ENCODE measurements at regions not wholly inside any gene's neighbourhood (a gene's known extent, or its start where the extent isn't known, plus 50 kb on each side); places are given as distances from the start of the nearest gene placed in this dataset.

DNA sequence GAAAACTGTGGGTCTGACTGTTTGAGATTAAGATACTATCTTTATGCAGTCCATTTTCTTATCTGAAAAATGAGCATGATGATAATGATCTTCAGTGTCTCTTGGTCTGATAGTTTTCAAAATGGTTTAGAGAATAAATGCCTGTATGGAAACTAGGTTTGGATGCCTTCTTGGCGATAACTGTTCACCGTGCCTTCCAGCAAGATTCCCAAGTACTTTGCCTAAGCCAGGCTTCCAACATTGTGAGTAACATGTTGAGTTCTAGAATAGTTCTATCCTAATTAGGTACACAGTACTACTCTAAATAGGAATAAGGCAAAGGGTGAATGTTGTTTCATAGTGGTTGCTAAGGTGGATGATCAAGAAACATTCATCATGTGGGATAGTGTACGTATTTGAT, 940.2 kb downstream of the MCTP2 start:
- TF ChIP-seq, protein P1, sequence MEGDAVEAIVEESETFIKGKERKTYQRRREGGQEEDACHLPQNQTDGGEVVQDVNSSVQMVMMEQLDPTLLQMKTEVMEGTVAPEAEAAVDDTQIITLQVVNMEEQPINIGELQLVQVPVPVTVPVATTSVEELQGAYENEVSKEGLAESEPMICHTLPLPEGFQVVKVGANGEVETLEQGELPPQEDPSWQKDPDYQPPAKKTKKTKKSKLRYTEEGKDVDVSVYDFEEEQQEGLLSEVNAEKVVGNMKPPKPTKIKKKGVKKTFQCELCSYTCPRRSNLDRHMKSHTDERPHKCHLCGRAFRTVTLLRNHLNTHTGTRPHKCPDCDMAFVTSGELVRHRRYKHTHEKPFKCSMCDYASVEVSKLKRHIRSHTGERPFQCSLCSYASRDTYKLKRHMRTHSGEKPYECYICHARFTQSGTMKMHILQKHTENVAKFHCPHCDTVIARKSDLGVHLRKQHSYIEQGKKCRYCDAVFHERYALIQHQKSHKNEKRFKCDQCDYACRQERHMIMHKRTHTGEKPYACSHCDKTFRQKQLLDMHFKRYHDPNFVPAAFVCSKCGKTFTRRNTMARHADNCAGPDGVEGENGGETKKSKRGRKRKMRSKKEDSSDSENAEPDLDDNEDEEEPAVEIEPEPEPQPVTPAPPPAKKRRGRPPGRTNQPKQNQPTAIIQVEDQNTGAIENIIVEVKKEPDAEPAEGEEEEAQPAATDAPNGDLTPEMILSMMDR (IDR thresholded peaks at IDR 0.05; ENCODE audit: low read depth, low read length) = no peak
- no peak overlapping the region for H3K4me3 ChIP-seq
- H3K27ac ChIP-seq = no peak overlapping the region
- no peaks in the 10 kb centered on the region for H3K27me3 ChIP-seq
- no peaks in the 10 kb centered on the region for H3K9me3 ChIP-seq (ENCODE audit: low read depth)
- no peaks in the 10 kb centered on the region for H3K36me3 ChIP-seq
- DNase-seq (ENCODE audit: low read depth in 1 of 2, low spot score in 1 of 2) = no peak
- peaks cover 14% of the 10 kb centered on the region for H3K4me1 ChIP-seq (ENCODE audit: low read depth)

DNA sequence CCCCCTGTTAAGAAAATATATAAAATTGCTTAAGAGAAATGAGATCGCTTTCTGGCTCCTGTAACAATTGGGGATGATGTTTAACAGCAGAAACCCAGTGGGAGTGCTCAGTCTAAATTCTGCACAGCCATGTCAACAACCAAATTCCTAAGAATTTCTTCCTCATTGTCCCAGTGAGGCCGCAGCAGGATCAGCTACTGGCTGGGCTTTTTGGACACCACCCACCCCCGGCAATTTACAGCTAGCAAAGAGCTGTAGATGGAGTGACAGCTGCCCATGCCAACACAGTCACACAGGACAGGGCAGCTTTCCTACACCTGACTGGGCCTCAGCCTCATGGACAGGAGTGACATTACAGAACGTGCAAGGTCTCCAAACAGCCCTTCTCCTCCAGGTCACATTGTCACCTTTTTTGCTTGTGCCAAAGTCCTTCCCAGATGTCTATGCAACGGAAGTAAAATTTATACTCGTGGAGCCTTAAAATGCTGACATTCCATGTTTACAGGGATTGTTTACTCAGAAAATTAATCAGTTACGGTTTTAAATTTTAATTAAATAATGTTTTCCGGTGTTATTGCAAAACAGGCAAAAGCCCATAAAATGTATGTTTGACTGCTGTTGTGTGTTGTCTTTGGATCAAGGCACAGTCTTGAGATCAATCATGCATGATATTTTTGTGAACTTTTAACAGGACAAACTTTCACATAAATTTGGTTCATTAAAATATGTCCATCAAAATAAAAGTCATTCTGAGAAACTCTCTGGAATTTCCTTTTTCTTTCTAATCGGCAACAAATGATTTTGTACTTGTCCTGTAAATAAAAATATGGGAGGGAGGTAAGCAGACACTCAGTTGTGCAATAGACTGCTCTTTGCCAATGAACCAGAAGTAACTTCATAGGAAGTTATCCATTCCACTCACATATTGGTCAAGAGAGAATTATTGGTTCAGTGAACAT, 943.2 kb downstream of the MCTP2 start:
- no peaks in the 10 kb centered on the region for H3K9me3 ChIP-seq (ENCODE audit: low read depth)
- TF ChIP-seq, protein P1 (IDR thresholded peaks at IDR 0.05; ENCODE audit: low read depth, low read length) = no peak
- H3K27ac ChIP-seq = no peak overlapping the region
- no peaks in the 10 kb centered on the region for H3K36me3 ChIP-seq
- peak in 1 of 2 donors; percentile 65 for DNase-seq (ENCODE audit: low read depth in 1 of 2, low spot score in 1 of 2)
- H3K4me1 ChIP-seq (ENCODE audit: low read depth) = peaks cover 14% of the 10 kb centered on the region
- H3K27me3 ChIP-seq = no peaks in the 10 kb centered on the region
- H3K4me3 ChIP-seq = no peak overlapping the region

DNA sequence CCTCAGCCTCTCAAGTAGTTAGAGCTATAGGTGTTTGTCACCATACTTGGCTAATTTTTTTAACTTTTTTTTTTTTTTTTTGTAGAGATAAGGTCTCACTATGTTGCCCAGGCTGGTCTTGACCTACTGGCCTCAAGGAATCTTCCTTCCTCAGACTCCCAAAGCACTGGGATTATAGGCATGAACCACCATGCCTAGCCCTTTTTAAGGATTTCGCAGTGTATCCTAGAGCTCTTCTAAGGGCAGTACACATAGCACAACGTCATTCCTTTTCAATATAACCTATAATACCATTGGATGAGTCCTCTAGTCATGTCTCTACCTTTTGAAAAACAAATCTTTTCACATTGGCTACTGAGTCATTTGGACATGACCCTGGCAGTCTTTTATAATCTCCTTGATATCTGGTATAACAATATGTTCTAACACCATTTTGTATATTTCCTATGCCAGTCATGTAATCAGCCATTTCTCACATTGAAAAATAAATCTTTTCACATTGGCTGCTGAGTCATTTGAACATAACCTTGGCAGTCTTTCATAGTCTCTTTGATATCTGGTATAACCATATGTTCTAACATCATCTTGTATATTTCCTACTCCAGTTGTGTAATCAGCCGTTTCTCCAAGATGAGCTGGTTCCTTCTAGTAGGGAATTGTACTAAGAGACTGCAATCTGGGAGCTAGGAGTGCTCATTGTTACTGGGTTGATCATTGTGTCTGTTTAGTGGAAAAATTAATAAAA, 944.7 kb downstream of the MCTP2 start:
- TF ChIP-seq, protein P1 (IDR thresholded peaks at IDR 0.05; ENCODE audit: low read depth, low read length) = no peak
- Histone ChIP-seq H3K27ac (no peak overlapping the region), H3K4me3 (no peak overlapping the region), H3K9me3 (ENCODE audit: low read depth) (no peaks in the 10 kb centered on the region), H3K36me3 (no peaks in the 10 kb centered on the region), H3K4me1 (ENCODE audit: low read depth) (peaks cover 2% of the 10 kb centered on the region), H3K27me3 (no peaks in the 10 kb centered on the region)
- peak in 1 of 2 donors; percentile 89 for DNase-seq (ENCODE audit: low read depth in 1 of 2, low spot score in 1 of 2)

DNA sequence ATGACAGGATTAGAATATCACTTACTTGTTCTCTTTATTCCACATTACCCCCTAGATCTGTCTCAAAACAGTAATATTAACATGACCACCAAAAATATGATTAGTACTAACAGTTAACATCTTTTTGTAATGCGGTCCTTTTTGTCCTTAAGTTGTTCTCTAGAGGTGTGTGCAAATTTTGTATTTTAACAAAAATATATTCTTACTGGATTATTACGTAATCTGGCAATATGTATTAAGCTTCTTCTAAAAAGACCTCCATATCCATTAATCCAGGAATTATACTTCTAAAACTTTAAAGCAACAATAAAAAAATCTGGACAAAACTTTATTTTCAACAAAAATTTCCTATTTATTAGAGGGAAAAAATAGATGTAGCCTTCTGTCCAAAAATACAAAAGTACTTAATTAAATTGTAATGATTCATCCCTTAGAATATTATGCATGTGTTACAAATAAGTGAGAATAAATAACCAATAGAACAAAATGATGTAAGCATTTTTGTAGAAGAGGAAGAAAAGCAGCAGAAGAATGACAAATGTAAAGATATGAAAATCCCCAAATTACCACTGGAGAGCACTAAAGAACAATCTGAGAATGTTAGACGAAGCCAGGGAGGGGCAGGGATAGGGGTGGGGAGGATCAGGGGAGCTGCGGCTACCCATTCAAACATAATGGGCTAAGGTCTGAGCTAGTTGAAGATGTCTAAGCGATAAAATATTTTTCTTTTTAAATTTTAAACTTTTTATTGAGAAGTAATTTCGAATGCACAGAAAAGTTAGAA, 945.6 kb downstream of the MCTP2 start:
- H3K9me3 ChIP-seq (ENCODE audit: low read depth) = no peaks in the 10 kb centered on the region
- no peaks in the 10 kb centered on the region for H3K36me3 ChIP-seq
- DNase-seq (ENCODE audit: low read depth in 1 of 2, low spot score in 1 of 2) = no peak
- no peaks in the 10 kb centered on the region for H3K4me1 ChIP-seq (ENCODE audit: low read depth)
- H3K4me3 ChIP-seq = no peak overlapping the region
- no peak overlapping the region for H3K27ac ChIP-seq
- TF ChIP-seq, protein P1 (IDR thresholded peaks at IDR 0.05; ENCODE audit: low read depth, low read length) = no peak
- no peaks in the 10 kb centered on the region for H3K27me3 ChIP-seq

DNA sequence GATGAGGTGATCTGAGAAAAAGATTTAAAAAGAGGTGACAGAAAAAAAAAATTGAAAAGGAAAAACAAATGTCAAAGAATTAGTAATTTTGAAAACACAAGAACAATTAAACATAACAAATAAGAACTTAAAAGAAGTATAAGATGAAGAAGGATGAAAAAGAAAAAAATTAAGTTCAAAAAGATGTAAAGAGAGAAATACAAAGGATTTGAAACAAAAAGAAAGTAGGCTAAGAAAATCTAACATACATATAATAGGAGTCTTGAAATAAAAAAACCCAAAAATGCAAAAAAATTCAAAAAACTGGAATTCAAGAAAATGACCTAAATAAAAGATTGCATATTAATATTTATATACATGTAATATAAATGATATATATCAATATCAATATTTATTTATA, 949.2 kb downstream of the MCTP2 start:
- Histone ChIP-seq H3K27me3 (no peaks in the 10 kb centered on the region), H3K9me3 (ENCODE audit: low read depth) (no peaks in the 10 kb centered on the region), H3K27ac (no peak overlapping the region), H3K4me3 (no peak overlapping the region), H3K4me1 (ENCODE audit: low read depth) (no peaks in the 10 kb centered on the region), H3K36me3 (no peaks in the 10 kb centered on the region)
- no peak for DNase-seq (ENCODE audit: low read depth in 1 of 2, low spot score in 1 of 2)
- TF ChIP-seq, protein P1 (IDR thresholded peaks at IDR 0.05; ENCODE audit: low read depth, low read length) = no peak

Measured in cardiac muscle cell (in vitro differentiated cells and primary cell).